TTC549 (cell line): ENCODE measurements at regions not wholly inside any gene's neighbourhood (a gene's known extent, or its start where the extent isn't known, plus 50 kb on each side); places are given as distances from the start of the nearest gene placed in this dataset.
"Not testable (repeated sequence)": the region's sequence is repeated elsewhere in the genome, so short reads cannot be mapped to it uniquely, and the experiment has no call there.

ENCODE experiments used
- FAIRE-seq: peaks from 2 replicates; lab custom pipeline; 2012; peaks lifted over from hg19 to GRCh38; lab: Jason Lieb, UNC

GRCh38 chr17:63293323-63294075 is 152.6 kb downstream of the CYB561 start:
- FAIRE-seq, result no peak

DNA sequence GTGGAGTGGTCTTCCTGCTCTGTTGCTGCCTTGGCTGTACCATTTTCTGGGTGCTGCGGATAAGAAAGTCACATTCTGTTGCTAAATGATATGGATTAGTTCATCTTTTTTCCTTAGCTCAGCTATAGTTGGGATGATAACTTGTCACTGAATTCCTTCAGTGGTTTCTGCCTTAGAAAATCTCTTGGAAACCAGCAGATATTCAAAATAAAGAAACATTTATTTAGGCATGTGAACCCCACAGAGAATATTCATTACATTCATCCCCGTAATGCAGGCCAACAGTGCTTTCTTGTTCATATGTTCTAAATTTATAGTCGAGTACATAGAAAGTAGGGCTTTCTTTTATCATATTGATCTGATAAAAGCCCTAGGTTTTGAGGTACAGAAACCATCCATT is 151.3 kb downstream of the CYB561 start:
- FAIRE-seq, result no peak

DNA sequence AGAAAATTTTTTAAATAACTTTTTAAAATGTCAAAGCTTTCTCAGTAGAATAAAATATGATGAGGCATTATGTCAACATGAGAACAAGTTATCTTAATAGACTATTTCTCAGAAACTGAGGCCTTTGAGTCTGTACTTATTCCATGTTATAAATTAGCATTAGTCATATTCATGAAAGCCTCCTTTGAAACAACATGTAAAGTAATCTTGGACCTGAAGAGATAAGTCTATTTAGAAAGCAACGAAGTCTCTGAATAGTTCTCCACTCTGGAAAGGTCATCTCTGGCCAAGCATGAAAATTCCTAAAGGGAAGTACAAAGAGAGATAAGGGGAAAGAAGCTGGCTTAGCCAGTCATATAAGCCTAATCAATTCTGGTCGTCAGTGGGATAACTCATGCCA is 150.8 kb downstream of the CYB561 start:
- no peak for FAIRE-seq

- FAIRE-seq, result no peak
Observed at GRCh38 chr17:63295839-63296590, 150.1 kb downstream of the CYB561 start.

- not testable (repeated sequence) for FAIRE-seq
Observed at GRCh38 chr17:63298916-63299315, 147.2 kb downstream of the CYB561 start.

- no peak for FAIRE-seq
Observed at GRCh38 chr17:63304704-63305261, 141.3 kb downstream of the CYB561 start.

DNA sequence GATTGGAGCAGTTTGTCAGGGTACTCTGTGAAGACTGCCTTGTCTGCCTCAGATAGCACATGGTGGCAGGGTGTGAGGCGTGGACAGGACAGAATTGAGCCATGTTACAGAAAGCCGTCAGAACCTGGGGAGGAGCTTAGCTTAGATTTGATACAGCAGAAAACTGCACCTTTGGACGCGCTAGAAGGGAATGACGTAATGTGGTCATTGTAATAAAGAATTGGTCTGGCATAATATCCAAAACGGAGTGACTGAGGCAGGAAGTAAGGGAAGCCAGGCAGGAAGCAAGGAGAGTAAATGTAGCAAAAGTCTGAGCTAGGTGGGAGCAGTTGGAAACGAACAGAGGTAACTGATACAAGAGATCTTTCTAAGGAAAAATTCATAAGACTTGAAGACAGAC is 140.2 kb downstream of the CYB561 start:
- no peak for FAIRE-seq

- no peak for FAIRE-seq
Observed at GRCh38 chr17:63306855-63307254, 139.3 kb downstream of the CYB561 start.

DNA sequence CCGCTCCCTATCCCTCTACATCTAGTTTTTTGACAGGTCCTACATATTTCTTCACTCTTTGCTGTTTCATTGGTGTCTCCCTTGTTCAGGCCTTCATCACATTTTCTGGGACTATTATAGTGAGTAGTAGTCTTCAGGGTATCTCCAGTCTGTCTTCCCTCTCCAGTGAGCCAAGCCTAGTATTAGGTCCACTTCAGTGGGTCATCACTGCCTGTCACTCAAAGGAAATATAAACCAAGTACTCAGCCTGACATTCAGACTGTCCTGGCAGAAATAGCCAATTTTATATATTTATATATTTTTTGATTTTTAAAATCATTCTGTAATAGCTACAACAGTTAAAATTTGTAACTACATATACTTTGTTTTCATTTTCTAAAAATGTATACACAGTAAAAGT is 137.8 kb downstream of the CYB561 start:
- FAIRE-seq, result no peak

DNA sequence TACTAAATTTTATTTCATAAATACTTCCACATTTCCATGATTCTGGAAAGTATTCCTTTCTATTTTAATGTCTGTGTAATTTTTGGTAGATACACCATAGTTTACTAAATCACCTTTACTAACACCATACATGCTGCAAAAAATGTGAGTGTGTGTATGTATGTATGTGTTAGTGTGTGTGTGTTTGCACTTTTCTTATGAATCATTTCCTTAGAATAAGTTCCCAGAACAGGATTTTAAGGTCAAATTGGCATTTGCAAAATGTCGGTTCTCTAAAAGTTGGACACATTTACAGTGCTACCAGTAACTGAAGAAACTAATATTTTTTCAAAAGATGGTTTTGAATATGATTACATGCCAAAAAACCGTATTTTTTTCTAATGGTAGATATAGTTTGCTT is 137.1 kb downstream of the CYB561 start:
- FAIRE-seq, result no peak

DNA sequence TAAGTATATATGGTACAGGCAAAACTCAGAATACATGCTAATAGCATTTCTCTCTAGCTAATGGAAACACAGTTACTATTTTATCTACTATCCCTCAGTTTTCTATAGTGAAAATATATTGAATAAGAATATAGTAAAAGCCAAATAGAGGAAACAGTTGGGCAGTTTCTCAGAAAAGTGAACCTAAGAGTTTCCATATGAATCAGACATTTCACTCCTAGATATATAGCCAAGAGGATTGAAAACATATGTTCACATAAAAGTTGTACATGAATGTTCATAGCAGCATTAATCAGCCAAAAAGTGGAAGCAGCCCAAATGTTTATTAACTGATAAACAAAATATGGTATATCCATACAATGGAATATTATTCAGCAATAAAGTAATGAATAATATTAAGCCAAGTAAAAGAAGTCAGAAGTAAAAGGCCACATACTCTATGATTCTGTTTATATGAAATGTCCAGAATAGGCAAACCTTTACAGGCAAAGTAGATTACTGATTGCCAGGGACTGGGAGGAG is 134.6 kb downstream of the CYB561 start:
- no peak for FAIRE-seq

GRCh38 chr17:63314761-63315160 is 131.3 kb downstream of the CYB561 start:
- no peak for FAIRE-seq

GRCh38 chr17:63316100-63316499 is 130.0 kb downstream of the CYB561 start:
- no peak for FAIRE-seq

DNA sequence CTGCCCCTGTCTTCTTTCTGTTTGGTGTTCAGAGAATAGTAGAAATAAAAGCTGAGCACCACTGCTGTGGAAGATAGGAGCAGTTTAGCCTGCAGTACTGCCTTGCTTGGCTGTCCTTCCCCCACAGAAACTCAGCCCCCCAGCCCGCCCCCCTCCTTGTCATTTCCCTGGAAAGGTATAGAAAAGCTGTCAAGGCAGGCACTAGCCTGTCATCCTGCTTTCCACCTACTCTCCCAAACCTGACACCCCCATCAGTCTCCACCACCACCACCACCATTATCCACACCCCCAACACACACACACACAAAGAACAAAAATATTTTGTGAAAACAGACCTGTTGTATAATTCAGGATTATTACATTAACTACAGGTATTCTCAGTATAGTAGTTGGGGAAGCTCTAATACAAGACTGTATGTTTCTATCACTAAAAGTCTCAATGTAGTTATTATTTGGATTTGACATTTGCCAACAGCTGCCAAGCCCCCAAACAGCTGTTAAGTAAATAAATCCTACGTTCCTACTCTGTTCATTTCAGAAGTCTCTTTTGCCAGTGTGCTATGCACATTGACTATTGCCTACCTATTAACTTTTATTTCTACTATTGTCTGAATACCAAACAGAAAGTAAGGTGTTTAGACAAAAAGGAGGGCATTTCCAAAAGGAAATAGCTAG is 128.8 kb downstream of the CYB561 start:
- FAIRE-seq, result no peak

- no peak for FAIRE-seq
Observed at GRCh38 chr17:63325808-63326207, 120.3 kb downstream of the CYB561 start.

- no peak for FAIRE-seq
Observed at GRCh38 chr17:63329876-63330275, 116.2 kb downstream of the CYB561 start.

- FAIRE-seq, result no peak
Observed at GRCh38 chr17:63331301-63332061, 114.6 kb downstream of the CYB561 start.

- no peak for FAIRE-seq
Observed at GRCh38 chr17:63332286-63332685, 113.8 kb downstream of the CYB561 start.

DNA sequence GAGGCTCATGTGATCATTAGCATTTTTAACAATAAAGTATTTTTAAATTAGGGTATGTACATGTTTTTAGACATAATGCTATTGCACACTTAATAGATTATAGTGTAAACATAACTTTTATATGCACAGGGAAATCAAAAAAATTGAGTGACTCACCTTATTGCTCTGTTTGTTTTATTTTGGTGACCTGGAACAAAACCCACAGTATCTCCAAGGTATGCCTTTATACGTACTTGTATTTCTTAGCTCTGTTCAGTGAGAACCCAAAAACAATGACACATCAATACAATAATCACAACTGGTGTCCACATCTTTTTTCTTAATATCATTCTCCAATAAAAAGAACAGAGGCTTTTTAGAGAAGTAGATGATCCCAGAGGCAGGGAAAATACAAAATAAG is 112.2 kb downstream of the CYB561 start:
- no peak for FAIRE-seq

DNA sequence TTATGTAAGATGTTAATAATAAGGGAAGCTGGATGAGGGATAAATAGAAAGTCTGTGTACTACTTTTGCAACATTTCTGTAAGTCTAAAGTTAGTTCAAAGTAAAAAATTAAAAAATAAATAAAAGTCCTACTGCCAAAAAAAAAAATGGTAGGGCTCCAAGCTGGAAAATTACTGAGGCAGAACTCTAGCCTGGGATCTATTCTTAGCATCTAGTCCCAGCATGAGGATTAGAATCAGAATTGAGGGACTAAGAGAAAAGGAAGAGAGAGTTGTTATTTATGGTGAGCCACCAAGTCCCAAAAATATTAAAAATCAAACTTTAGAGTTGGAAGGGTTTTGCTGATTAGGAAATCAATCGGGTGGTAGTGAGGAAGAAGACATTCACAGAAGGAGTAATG is 110.3 kb downstream of the CYB561 start:
- FAIRE-seq, result no peak

GRCh38 chr17:63337579-63337978 is 108.5 kb downstream of the CYB561 start:
- FAIRE-seq, result no peak

DNA sequence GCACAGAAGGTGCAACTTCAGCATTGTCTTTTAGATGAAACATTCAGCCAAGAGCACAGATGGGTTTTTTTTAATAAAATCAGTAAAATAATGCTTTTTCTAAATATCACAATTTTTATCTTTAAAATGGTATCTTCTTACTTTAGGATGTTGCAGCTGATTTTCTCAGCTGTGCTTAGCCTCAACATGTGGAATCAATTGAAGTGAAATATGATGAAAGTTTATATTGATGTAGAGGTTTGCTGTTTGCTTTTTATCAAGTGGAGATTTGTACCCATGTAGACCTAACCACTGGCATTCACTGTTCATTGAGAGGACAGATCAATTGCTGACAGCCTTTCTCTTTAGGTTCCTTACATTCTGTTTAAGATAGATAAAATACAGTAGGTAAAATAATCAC is 107.8 kb downstream of the CYB561 start:
- no peak for FAIRE-seq
